Psoas muscle (tissue), 7 donors: ENCODE measurements at regions not wholly inside any gene's neighbourhood (a gene's known extent, or its start where the extent isn't known, plus 50 kb on each side); places are given as distances from the start of the nearest gene placed in this dataset.
A peak's percentile ranks its signal among the peaks of the same experiment; 100 is the strongest.
"Not testable (repeated sequence)": the region's sequence is repeated elsewhere in the genome, so short reads cannot be mapped to it uniquely, and the experiment has no call there.

Experiments
- ATAC-seq, 4 donors: fragments of 200-7000 bp; cut with Tn5 transposase; one replicate each; pipeline ENCODE4 v1.9.1; 2020; ENCODE audit warnings: moderate library complexity in 3 of 4, mild to moderate bottlenecking in 2 of 4
- DNase-seq, 2 donors: peaks; one replicate each; pipeline ENCODE4 v3.0.0-alpha.2; 2020
- H3K27ac ChIP-seq: fragments of 200-600 bp; one replicate; pipeline ENCODE4 v1.8.0; 2022
- H3K27me3 ChIP-seq, 3 donors: fragments of 200-600 bp in 1 of 3; one replicate each; pipeline versions ENCODE4 v1.6.1 to v1.8.0; 2013 to 2022; ENCODE audit warnings: low read length in 2 of 3, mild to moderate bottlenecking in 2 of 3, moderate library complexity in 1 of 3; ENCODE audit not compliant: insufficient read depth in 3 of 3
- H3K36me3 ChIP-seq, 2 donors: fragments of 200-600 bp in 1 of 2; one replicate each; pipeline versions ENCODE4 v1.6.1 to v1.8.0; 2013 to 2022; ENCODE audit warnings: low read depth in 1 of 2, mild to moderate bottlenecking in 1 of 2, moderate library complexity in 1 of 2; ENCODE audit not compliant: insufficient read depth in 1 of 2
- H3K4me1 ChIP-seq: fragments of 200-600 bp; one replicate; pipeline ENCODE4 v1.8.0; 2022
- H3K4me3 ChIP-seq: fragments of 200-600 bp; one replicate; pipeline ENCODE4 v1.8.0; 2022; ENCODE audit warnings: mild to moderate bottlenecking
- H3K9me3 ChIP-seq: fragments of 200-600 bp; one replicate; pipeline ENCODE4 v1.8.0; 2022
- CTCF ChIP-seq: fragments of 200-600 bp; IDR thresholded peaks from one replicate; pipeline ENCODE4 v1.8.0; 2022; ENCODE audit warnings: antibody characterized with exemption
- WGBS, 3 donors: extraction: QIAGEN DNeasy Blood & Tissue Kit; methylation state at CpG; one replicate each; pipeline versions ENCODE4 v1.1.6 to v1.1.7; 2013; 5-methylcytosine and 5-hydroxymethylcytosine counted together
- intact Hi-C, 2 donors: fragments of 100-400 bp; cut with DNase I; formaldehyde crosslinking; loops; one replicate each; pipeline versions ENCODE4 v1.11.0 to v1.14.2; 2022
- donor health status: healthy with polysubstance abuse.
- donor health status: DM: no; HTN: no; CAD: no; lungs with moderate emphysema.
- donor health status: Bipolar disorder and iron deficiency.
- donor health status: healthy.
- donor health status: DM: yes; HTN: yes; CAD: no.
- donor health status: DM: no; HTN: no; CAD: no.
- donor health status: DM: yes; HTN: yes; CAD: no.

GRCh38 chr9:85859765-85860164 lies 81.2 kb upstream of the NAA35 start:
- 15 to 22% (median 21%) methylated on average over 1 of the region's 1 CpG for WGBS, 3 donors
- ATAC-seq: peak; percentile 77 to 90 (median 88)
- no peak overlapping the region for H3K4me3 ChIP-seq

DNA sequence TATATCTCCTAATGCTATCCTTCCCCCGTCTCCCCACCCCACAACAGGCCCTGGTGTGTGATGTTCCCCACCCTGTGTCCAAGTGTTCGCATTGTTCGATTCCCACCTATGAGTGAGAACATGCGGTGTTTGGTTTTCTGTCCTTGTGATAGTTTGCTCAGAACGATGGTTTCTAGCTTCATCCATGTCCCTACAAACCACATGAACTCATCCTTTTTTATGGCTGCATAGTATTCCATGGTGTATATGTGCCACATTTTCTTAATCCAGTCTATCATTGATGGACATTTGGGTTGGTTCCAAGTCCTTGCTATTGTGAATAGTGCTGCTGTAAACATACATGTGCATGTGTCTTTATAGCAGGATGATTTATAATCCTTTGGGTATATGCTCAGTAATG lies 79.1 kb upstream of the NAA35 start:
- ATAC-seq, H3K27ac ChIP-seq, DNase-seq, H3K4me3 ChIP-seq, H3K27me3 ChIP-seq, H3K9me3 ChIP-seq, intact Hi-C loops: not testable (repeated sequence)
- Histone ChIP-seq H3K4me1 (peaks cover 11% of the 10 kb centered on the region), H3K36me3 (peaks cover 2 to 14% of the 10 kb centered on the region in 2 donors)
- 95 to 99% (median 97%) methylated on average over 5 of the region's 5 CpGs for WGBS, 3 donors

More at GRCh38 chr9:85859765-85860164, 81.2 kb upstream of the NAA35 start:
- peaks cover 11% of the 10 kb centered on the region for H3K4me1 ChIP-seq
- no peaks in the 10 kb centered on the region for H3K9me3 ChIP-seq
- H3K27ac ChIP-seq: no peak overlapping the region
- H3K27me3 ChIP-seq: no peaks in the 10 kb centered on the region
- TF ChIP-seq CTCF: no peak
- intact Hi-C loops: no loop called here
- no peak for DNase-seq
- H3K36me3 ChIP-seq: peaks cover 2 to 19% of the 10 kb centered on the region in 2 donors

DNA sequence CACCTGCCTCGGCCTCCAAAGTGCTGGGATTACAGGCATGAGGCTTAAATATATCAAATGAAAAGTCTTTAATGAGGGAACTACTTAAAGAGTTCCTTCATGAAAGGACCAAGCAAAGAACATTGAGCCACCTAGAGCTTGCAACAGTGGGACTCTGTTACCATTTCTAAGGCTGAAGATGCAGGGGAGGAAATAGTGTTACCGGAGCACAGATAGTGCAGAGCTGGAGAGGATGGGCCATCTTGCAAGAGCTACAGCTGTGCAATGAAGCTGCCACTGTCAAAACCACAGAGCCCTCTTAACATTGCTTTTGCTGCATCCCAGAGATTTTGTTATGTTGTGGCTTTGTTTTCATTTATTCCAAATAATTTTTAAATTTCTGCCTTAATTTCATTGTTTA lies 77.1 kb upstream of the NAA35 start:
- no peak for ATAC-seq
- intact Hi-C loops: no loop called here
- 94 to 100% (median 97%) methylated on average over 2 of the region's 2 CpGs for WGBS, 3 donors

GRCh38 chr9:85871008-85871407 lies 69.9 kb upstream of the NAA35 start:
- Histone ChIP-seq H3K36me3 (peaks cover 0 to 11% of the 10 kb centered on the region in 2 donors), H3K4me3 (no peak overlapping the region), H3K27me3 (no peaks in the 10 kb centered on the region), H3K27ac (no peak overlapping the region), H3K4me1 (no peaks in the 10 kb centered on the region), H3K9me3 (no peaks in the 10 kb centered on the region)
- ATAC-seq (no peak), DNase-seq (no peak)
- intact Hi-C loops: no loop called here
- no peak for TF ChIP-seq CTCF
- 73 to 84% (median 77%) methylated on average over 2 of the region's 2 CpGs for WGBS, 3 donors

More for the DNA sequence above, 77.1 kb upstream of the NAA35 start:
- no peak for TF ChIP-seq CTCF
- Histone ChIP-seq H3K4me3 (no peak overlapping the region), H3K27ac (no peak overlapping the region), H3K27me3 (no peaks in the 10 kb centered on the region), H3K9me3 (no peaks in the 10 kb centered on the region), H3K4me1 (peaks cover 11% of the 10 kb centered on the region), H3K36me3 (peaks cover 0 to 2% of the 10 kb centered on the region in 2 donors)
- DNase-seq: no peak

GRCh38 chr9:85871683-85872082 lies 69.3 kb upstream of the NAA35 start:
- H3K4me3 ChIP-seq, ATAC-seq, H3K27me3 ChIP-seq, H3K4me1 ChIP-seq, DNase-seq, intact Hi-C loops, H3K9me3 ChIP-seq, H3K27ac ChIP-seq: not testable (repeated sequence)
- WGBS, 3 donors: 65 to 75% (median 75%) methylated on average over 5 of the region's 5 CpGs
- peaks cover 0 to 11% of the 10 kb centered on the region in 2 donors for H3K36me3 ChIP-seq

DNA sequence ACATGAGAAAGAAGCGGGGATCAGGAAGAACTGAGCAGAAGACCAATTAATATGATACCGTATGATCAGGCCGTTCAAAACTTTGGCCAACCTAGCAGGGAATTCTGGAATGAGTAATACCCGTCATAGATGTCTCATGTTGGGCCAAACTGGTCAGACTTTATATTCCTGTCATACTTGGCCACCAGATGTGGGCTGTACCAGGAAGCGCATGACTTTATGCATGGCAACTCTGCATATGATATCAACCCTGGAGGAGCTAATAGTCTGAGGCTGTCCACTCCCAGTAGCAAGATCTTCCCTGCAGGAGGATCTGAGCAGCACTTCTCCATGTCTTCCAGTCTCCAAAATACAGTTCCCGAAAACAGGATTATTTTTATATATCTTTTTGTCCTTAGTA lies 68.5 kb upstream of the NAA35 start:
- no peak for TF ChIP-seq CTCF
- ATAC-seq (no peak), DNase-seq (no peak)
- Histone ChIP-seq H3K9me3 (no peaks in the 10 kb centered on the region), H3K4me1 (no peaks in the 10 kb centered on the region), H3K4me3 (no peak overlapping the region), H3K27ac (no peak overlapping the region), H3K27me3 (no peaks in the 10 kb centered on the region), H3K36me3 (peaks cover 0 to 11% of the 10 kb centered on the region in 2 donors)
- intact Hi-C loops: no loop called here
- 94 to 97% (median 95%) methylated on average over 6 of the region's 6 CpGs for WGBS, 3 donors
